AML-193 (cell line): ENCODE measurements at regions not wholly inside any gene's neighbourhood (a gene's known extent, or its start where the extent isn't known, plus 50 kb on each side); places are given as distances from the start of the nearest gene placed in this dataset.
"Not testable (repeated sequence)": the region's sequence is repeated elsewhere in the genome, so short reads cannot be mapped to it uniquely, and the experiment has no call there.

Experiments used
- DNase-seq, 2 experiments: peaks; one replicate each; lab custom pipeline; 2025; lab: John Stamatoyannopoulos, UW

DNA sequence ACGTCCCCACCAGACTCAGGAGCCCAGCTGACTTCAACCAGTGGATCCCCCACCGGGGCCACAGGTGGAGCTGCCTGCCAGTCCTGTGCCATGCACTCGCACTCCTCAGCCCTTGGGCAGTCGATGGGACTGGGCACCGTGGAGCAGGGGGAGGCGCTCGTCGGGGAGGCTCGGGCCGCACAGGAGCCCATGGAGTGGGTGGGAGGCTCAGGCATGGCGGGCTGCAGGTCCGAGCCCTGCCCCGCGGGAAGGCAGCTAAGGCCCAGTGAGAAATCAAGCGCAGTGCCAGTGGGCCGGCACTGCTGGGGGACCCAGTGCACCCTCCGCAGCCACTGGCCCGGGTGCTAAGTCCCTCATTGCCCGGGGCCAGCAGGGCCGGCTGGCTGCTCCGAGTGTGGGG is 52.3 kb upstream of the LRRC30 start:
- not testable (repeated sequence) for DNase-seq

DNA sequence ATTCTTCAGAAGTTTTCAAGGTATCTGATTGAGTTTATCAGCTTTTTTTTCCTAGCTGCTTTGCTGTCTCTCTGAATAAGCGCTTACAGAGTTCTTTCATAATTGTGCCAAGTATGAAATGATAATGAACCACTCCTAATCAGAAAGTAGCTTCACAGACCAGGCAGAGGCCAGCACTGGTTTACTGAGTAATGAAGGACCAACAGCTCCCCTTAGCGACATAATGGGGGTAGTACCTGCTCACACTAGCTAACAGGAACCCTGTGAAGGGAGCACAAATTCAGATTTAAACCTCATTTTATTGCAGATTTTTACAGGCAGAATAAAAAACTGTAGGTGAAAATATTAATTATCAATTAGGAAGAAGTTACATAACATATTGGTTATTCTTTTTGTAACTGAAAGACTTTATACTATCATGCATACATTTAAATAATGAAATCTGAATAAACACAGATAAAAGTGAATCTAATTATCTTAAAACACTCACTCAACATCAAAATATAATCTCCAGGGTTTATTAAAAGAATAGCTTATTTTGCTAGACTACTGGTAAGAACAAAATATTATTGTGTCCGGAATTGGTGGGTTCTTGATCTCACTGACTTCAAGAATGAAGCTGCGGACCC is 53.7 kb upstream of the LRRC30 start:
- peak; percentile 20 to 29 for DNase-seq

DNA sequence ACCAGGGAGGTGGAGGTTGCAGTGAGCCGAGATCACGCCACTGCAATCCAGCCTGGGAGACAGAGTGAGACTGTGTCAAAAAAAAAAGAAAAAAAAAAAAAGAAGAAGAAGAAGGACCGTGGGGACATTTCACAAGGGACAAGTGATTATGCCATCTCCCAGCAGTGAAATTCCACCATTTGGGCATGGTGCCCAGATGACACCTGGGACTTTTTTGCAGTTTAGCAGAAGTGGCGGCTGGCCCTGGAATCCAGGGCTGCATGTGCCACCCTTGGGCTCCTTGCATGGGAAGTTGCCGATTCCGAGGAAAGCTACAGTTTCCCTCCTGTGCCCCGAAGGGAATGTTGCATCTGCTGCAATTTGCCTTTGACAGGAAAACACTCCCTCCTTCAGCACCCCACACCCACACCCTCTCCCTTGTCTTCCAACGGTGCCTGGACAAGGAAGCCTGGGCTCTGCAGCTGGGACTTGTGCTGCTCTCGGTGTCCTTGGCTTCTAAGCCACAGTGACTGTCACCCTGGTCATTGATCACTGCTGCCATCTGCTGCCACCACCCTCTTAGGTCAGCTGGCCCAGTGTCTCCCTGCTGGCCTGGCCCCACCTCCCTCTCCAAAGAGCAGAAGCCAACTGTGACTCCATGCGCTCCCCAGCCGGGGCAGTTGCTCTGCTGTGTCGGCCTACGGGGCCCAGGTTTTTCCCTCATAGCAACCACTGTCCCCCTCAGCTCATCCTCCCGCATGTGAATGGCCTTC is 56.4 kb upstream of the LRRC30 start:
- DNase-seq = no peak

DNA sequence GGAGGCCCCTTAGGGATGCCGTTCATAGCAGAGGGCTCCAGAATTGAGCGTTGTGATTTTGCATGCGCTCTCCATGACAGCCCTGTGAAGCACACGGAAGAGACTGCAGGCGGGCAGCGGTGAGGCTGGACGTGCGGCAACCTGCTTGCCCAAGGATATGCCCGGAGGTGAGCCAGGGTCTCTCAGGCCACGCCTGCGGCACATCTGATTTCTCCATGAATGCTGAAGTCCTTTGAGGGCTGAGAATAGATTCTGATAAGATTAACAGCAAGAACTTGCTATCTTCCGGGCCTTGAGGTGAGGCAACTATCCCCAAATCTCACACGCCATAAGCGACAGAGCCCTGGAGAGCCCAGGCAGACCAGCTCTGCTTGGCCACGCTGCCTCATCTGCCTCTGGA is 55.6 kb upstream of the LAMA1 start:
- DNase-seq = no peak

DNA sequence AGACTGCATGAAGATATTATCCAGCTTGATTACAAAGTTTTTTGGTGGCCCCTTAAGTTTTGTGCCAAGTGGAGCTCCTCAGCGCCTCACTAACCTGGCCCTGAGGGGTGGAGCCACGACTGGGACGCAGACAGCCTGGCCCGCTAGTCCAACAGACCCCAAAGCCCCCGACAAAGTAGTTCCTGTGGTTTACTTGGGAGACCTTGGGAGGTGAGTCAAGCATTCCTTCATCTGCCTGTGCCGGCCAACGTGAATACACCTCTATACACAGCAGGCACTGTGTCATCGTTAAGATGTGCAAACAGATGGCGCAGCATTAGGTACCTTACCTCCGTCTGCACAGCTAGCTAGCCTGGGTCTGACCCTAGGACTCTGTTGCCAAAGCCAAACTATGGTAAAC is 55.0 kb upstream of the LAMA1 start:
- no peak for DNase-seq

DNA sequence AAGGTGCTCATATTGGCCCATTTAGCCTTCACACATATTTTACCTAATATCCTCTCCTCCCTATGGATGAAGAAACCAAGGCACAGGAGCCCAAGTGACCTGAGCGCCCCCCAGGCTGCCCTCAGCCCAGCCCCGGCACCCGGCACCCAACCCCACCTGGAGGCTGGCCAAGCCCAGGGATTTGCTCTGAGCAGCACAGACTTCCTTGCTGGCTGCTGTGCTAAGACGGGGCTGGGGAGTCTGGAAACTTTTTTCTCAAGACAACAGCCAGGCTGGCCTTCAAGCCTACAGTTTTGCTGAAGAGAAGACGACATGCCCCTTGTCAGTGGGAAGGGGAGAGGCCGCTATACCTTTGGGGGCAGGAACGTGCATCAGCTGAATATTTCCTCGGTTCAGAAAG is 52.7 kb upstream of the LAMA1 start:
- no peak for DNase-seq

DNA sequence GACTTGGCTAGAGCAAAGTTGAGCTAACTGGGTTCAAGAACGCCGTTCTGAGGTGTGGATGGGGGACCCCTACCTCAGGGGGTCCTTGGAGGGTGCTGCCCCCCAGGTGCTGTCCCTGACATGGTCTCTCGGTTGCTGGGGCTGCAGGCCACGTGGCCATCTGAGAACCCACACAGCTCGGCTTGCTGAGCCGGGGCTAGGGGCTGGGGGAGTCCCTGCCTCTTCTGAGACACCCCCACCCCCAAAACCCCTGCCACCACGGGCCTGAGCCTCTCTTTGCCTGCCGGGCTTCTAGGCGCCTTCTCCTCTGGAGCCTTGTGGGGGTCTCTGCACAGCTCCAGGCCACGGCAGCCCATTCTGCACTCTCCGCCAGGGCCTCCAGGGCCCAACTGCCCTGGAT is 52.0 kb upstream of the LAMA1 start:
- DNase-seq = no peak

DNA sequence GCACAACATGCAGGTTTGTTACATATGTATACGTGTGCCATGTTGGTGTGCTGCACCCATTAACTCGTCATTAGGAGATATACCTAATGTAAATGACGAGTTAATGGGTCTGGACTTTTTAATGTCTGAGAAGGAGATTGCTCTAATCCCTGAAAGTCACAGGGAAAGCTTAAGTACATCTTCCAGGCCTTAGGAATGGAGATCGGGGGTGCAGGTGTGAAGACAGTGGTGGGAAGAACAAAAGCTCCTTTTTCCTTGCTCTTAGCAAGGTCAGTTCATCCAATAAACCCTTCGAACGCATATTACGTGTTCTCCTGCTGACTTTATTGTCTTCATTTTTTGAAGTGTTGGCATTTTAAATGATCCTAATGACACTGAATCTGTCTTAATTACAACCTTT is 50.8 kb upstream of the LAMA1 start:
- DNase-seq = no peak
